Epithelial cell of esophagus (primary cell): ENCODE measurements at regions not wholly inside any gene's neighbourhood (a gene's known extent, or its start where the extent isn't known, plus 50 kb on each side); places are given as distances from the start of the nearest gene placed in this dataset.

Source experiments
- DNase-seq: peaks from one replicate; pipeline ENCODE4 v3.0.0; 2010; ENCODE audit warnings: low read depth
- H3K4me3 ChIP-seq: 2 replicates; pipeline ENCODE4 v1.5.1; 2011; ENCODE audit warnings: mild to moderate bottlenecking, low read length, control low read depth
- TF ChIP-seq, protein P1 (sequence below): IDR thresholded peaks from 2 replicates; pipeline ENCODE4 v1.5.1; 2011; ENCODE audit warnings: low read depth, mild to moderate bottlenecking, low read length, control low read depth, inconsistent platforms; ENCODE audit not compliant: insufficient read depth; ENCODE audit errors: missing control alignments

DNA sequence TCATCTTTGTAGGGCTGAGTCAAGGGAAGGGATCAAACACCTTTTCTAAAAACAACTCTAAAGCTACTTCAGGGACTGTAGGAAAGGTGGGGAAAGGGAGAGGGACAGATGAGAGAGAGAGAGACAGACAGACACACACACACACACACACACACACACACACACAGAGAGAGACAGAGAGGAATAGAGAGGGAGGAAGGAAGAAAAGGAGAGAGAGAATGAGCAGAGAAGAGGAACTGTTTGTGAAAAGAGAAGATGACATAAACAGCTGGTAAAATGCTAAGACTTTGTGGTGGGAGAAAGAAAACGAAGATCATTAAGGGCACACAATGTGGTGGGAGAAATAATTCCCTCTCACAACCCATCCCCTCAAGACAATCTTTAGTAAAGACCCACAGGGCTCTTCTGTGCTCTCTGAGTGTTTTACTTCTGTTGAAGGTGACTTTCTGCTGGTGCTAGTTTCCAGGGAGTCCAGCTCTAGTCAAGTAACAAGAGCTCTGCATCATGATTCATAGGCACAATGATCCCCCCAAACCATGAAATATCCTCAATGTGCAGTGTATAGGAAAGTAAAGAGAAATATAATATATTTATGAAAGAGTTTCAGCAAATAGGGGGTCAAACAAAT lies 77.2 kb upstream of the STK17B start:
- DNase-seq, result no peak
- TF ChIP-seq, protein P1, sequence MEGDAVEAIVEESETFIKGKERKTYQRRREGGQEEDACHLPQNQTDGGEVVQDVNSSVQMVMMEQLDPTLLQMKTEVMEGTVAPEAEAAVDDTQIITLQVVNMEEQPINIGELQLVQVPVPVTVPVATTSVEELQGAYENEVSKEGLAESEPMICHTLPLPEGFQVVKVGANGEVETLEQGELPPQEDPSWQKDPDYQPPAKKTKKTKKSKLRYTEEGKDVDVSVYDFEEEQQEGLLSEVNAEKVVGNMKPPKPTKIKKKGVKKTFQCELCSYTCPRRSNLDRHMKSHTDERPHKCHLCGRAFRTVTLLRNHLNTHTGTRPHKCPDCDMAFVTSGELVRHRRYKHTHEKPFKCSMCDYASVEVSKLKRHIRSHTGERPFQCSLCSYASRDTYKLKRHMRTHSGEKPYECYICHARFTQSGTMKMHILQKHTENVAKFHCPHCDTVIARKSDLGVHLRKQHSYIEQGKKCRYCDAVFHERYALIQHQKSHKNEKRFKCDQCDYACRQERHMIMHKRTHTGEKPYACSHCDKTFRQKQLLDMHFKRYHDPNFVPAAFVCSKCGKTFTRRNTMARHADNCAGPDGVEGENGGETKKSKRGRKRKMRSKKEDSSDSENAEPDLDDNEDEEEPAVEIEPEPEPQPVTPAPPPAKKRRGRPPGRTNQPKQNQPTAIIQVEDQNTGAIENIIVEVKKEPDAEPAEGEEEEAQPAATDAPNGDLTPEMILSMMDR, result no peak
- H3K4me3 ChIP-seq, result no peak overlapping the region

DNA sequence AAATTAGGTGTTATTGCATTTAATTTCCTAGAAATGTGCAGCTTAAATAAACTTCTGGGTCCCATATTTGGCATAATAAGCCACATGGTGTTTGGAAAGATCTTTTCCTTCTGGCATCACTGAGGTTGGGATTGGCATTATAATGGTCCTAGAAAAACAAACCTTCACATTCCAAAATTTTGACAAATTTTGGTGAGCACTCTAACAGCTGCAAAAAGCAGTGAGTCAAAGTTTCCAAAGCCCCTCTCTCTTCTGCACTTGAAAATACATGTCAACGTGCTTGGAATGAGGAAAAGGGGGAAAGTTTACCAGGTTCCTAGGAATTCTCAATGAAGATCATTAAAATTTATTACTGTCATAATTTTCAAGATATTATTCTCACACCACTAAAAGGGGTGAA lies 77.8 kb upstream of the STK17B start:
- H3K4me3 ChIP-seq, result no peak overlapping the region
- DNase-seq, result no peak
- TF ChIP-seq, protein P1, result no peak

DNA sequence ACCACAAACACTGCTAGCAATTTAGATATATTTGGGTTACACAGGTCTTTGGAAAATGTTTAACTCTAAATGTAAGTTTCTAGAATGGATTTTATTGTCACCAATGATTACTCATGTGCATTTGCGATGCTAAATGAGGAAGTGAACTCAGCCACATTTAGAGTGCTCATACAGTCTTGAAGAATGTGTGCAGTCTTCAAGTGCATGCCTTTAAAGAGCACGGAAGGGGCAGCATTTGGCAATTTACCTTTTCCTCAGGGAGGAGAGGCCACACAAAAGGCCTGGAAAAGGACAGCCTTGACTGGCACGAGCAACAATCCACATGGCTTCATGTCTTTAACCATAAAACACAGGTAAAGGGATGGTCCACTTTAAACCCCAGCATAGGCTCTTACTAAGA lies 78.5 kb upstream of the STK17B start:
- no peak for DNase-seq
- TF ChIP-seq, protein P1, result no peak
- H3K4me3 ChIP-seq, result no peak overlapping the region

DNA sequence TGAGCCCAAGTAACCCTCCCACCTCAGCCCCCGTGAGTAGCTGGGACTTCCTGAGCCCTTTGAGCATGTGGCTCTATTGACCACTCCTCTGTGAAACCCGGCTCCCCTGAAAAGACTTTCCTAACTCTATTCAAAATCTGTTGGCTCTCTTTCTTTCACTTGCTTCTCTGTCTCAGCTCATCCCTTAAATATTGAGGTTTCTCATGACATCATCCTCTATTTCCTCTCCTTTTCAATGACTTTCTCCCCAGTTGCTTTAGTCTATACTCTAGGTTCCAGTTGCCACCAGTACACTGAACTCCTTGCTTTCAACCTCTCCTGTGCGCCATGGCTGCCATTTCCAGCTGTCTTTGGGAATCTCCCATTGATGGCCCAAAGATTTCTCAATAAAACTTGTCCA lies 79.8 kb upstream of the STK17B start:
- TF ChIP-seq, protein P1, result no peak
- H3K4me3 ChIP-seq, result no peak overlapping the region
- DNase-seq, result no peak

DNA sequence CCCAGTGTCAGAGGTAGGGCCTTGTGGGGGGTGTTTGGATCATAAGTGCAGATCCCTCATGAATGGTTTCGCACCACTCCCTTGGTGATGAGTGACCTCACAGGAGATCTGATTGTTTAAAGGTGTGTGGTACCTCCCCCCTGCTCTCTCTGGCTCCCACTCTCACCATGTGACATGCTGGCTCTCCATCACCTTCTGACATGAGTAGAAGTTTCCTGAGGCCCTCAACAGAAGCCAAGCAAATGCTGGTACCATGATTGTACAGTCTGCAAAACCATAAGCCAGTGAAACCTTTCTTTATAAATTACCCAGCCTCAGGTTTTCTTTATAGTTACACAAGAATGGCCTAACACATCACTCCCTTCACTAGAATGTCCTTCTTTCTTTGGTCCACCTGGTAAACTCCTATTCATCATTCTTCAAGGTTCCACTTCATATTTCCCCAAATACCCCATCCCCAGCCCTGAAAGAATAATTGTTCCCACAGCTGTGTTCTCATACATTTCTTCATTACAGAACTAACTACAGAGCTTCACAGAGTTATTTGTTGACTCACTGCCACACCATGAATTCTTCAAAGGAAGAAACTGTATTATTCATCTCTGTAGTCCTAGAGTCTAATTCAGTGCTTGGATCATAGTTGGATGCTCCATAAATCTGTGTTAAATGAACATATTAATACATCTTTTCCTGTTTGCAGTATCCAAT lies 81.2 kb upstream of the STK17B start:
- no peak overlapping the region for H3K4me3 ChIP-seq
- TF ChIP-seq, protein P1, result no peak
- peak; percentile 64 for DNase-seq

DNA sequence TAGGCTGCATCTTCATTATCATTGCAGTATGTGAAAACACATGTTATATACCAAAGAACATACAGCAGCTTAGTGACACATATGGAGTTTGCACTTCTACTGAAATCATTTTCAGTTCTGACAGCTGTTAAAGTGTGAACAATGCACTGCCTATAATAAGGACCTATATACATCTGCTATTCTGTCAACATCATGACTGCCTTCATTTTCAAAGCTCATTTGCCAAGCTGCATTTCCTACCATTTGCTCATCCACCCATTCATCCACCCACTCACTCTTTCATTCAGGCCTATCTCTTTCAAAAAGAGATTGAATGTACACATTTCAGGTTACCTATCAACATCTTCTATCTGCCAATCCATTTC lies 81.7 kb upstream of the STK17B start:
- TF ChIP-seq, protein P1, result no peak

DNA sequence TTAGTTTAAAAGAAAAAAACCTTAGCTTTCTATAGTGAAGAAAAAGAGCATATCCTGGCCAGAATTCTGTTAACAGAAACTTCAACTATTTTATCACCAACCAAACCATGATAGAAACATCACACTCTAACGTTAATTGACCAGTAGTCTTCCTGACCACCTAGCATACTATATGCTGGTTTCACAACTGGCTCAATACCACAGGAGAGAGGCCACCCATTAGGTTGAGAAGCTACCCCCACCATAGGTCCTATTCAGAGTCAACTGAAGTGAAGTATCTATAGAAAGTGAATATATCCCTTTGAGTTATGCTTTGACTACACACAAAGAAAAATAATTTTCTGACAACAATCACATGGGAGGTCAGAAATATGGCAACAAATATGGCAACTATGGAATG lies 85.2 kb upstream of the STK17B start:
- no peak overlapping the region for H3K4me3 ChIP-seq
- DNase-seq, result no peak
- TF ChIP-seq, protein P1, result no peak

More for the DNA sequence above, 81.7 kb upstream of the STK17B start:
- DNase-seq, result peak; percentile 50
- no peak overlapping the region for H3K4me3 ChIP-seq
